ENCODE measurements at regions not wholly inside any gene's neighbourhood (a gene's known extent, or its start where the extent isn't known, plus 50 kb on each side); places are given as distances from the start of the nearest gene placed in this dataset.
A peak's percentile ranks its signal among the peaks of the same experiment; 100 is the strongest.

DNA sequence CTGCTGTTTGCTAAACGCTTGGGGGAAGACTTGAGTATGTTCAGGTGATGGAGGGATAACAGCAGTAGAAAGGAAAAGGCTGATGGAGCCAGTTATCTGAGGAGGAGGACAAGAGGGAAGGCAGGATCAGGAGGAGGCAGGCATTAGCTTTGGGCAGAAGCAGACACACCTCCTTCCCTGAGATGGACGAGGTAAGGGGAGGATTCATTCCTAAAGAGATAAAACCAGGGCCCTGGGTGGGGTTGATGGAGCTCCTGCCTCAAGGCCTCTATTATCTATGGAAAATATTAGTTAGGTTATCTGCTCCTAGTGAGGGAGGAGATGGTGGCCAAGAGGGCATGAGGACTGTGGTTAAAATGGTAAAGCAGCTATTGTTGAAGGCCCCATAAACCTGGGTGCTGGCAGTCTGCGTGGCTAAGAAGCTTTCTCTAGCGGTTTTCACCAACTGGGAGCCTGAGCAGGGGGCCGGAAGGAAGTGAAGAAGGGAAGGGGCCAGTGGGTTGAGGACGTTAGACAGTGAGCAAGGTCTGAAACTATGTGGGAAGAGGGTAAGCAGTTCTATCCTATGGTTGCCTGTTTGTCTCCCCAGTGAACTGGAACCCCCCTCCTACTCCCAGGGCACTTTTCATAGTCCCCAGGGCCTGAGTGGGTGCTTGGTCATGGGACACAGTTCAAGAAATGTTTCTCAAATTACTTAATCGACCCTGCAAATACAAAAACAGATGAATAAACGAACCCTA lies 56.6 kb upstream of the HK2 start:
- Histone ChIP-seq H3K27ac (ENCODE audit: low read depth, low read length) (no peak overlapping the region), H3K23ac (ENCODE audit: insufficient read length) (no peak overlapping the region), H3K27me3 (replicated peaks in 1 of 4; ENCODE audit: control insufficient read depth in 3 of 4, extremely low read depth in 1 of 4, insufficient read depth in 3 of 4, low read length in 3 of 4) (no peaks in the 10 kb centered on the region), H4K5ac (ENCODE audit: insufficient read length, low read depth, low read length) (no peak overlapping the region), H2BK20ac (ENCODE audit: low read length) (no peak overlapping the region), H2BK5ac (ENCODE audit: low read depth, low read length) (no peak overlapping the region), H3K14ac (ENCODE audit: insufficient read length) (no peak overlapping the region), H3K4me2 (ENCODE audit: insufficient read depth in 1 of 2, low read depth in 2 of 2, low read length in 2 of 2) (peak overlapping the region in 1 of 2 experiments; percentile 33; a peak in 1 of 4 replicates), H4K91ac (replicated peaks; ENCODE audit: insufficient read length, low read length) (no peak overlapping the region), H3K4me3 (ENCODE audit: extremely low read depth in 1 of 4, insufficient read depth in 2 of 4, low read depth in 3 of 4, low read length in 4 of 4) (no peak overlapping the region), H3K56ac (replicated peaks; ENCODE audit: insufficient read length, low read depth, low read length) (no peak overlapping the region), H2BK120ac (replicated peaks; ENCODE audit: low read depth, low read length) (no peak overlapping the region), H4K20me1 (replicated peaks in 1 of 2; ENCODE audit: control insufficient read depth in 1 of 2, insufficient read depth in 2 of 2, low read length in 2 of 2) (no peaks in the 10 kb centered on the region), H3K9ac (replicated peaks in 1 of 4; ENCODE audit: extremely low read depth in 1 of 4, low read depth in 3 of 4, low read length in 3 of 4) (no peak overlapping the region), H2BK12ac (ENCODE audit: low read depth, low read length) (no peak overlapping the region), H2BK15ac (ENCODE audit: low read length) (no peak overlapping the region), H3K4ac (replicated peaks; ENCODE audit: insufficient read length, low read depth, low read length) (no peak overlapping the region), H2AK5ac (ENCODE audit: low read depth, low read length) (no peak overlapping the region), H3K79me1 (ENCODE audit: low read depth, low read length) (no peaks in the 10 kb centered on the region), H4K8ac (ENCODE audit: extremely low read depth, insufficient read depth, low read length) (no peak overlapping the region), H3K23me2 (ENCODE audit: low read depth, low read length) (no peaks in the 10 kb centered on the region), H3K79me2 (ENCODE audit: control insufficient read depth in 1 of 2, insufficient read depth in 2 of 2, low read length in 2 of 2) (no peaks in the 10 kb centered on the region), H3K18ac (ENCODE audit: extremely low read depth, low read length) (no peak overlapping the region), H3K9me3 (ENCODE audit: insufficient read depth in 2 of 2, low read depth in 1 of 2, low read length in 1 of 2) (no peaks in the 10 kb centered on the region), H3K4me1 (replicated peaks in 1 of 4; ENCODE audit: control insufficient read depth in 3 of 4, insufficient read depth in 4 of 4, low read length in 3 of 4) (peaks cover 0 to 12% (median 8%) of the 10 kb centered on the region in 4 experiments; a peak in 6 of 7 replicates), H3K36me3 (ENCODE audit: control insufficient read depth in 2 of 4, insufficient read depth in 4 of 4, low read length in 3 of 4) (no peaks in the 10 kb centered on the region), H2AFZ (ENCODE audit: low read length) (no peak overlapping the region; the same call in 1 of the 2 replicates)
- TF ChIP-seq TAF7 (optimal IDR thresholded peaks at IDR 0.05; ENCODE audit: borderline replicate concordance, low read depth, low read length) (no peak), SRF (IDR thresholded peaks at IDR 0.05; ENCODE audit: low read depth, low read length) (no peak), EZH2 (IDR thresholded peaks at IDR 0.05; ENCODE audit: low read depth, low read length, severe bottlenecking) (no peak), PHF8 (conservative IDR thresholded peaks at IDR 0.05; ENCODE audit: low read depth, low read length) (no peak), POLR2AphosphoS5 (IDR thresholded peaks at IDR 0.05; ENCODE audit: low read depth, low read length) (no peak), MAX (IDR thresholded peaks at IDR 0.05) (no peak), CBX5 (IDR thresholded peaks at IDR 0.05; ENCODE audit: low read depth, low read length) (no peak), CEBPB (IDR thresholded peaks at IDR 0.05; ENCODE audit: low read depth, low read length) (no peak), KDM5A (IDR thresholded peaks at IDR 0.05; ENCODE audit: low read length) (no peak)
- TF ChIP-seq, protein P1, sequence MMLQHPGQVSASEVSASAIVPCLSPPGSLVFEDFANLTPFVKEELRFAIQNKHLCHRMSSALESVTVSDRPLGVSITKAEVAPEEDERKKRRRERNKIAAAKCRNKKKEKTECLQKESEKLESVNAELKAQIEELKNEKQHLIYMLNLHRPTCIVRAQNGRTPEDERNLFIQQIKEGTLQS (IDR thresholded peaks at IDR 0.05; ENCODE audit: insufficient read depth, low read depth, low read length) = no peak
- WGBS, 2 experiments (ENCODE audit: extremely low coverage in 1 of 2, insufficient coverage in 1 of 2, insufficient read length in 1 of 2, insufficient replicate concordance in 2 of 2, low coverage in 1 of 2, low lambda C conversion rate in 2 of 2, missing lambda C conversion rate in 1 of 2) = 91% methylated on average over 8 of the region's 8 CpGs; no CpG with 5 or more reads in 1 of the 2 experiments
- no peak for DNase-seq (ENCODE audit: low read depth in 1 of 2, low spot score in 2 of 2)
- FAIRE-seq = no peak
- ChIA-PET POLR2A (ENCODE audit: partially characterized antibody) (interaction anchor here (0.8 to 2.0 kb wide), 5 partner anchors 9 to 59 kb away, joined by 3 to 7 read pairs (median 4); no protein-coding TSS in a partner anchor), CTCF (ENCODE audit: partially characterized antibody) (interaction anchor here (0.5 to 2.3 kb wide), 4 partner anchors 10 to 87 kb away, joined by 3 to 6 read pairs (median 5); no protein-coding TSS in a partner anchor)

Data from H1 (cell line).